GM12878 (cell line): ENCODE measurements at regions not wholly inside any gene's neighbourhood (a gene's known extent, or its start where the extent isn't known, plus 50 kb on each side); places are given as distances from the start of the nearest gene placed in this dataset.
A peak's percentile ranks its signal among the peaks of the same experiment; 100 is the strongest.

Experiments used
- CBX3 ChIP-seq: fragments of 200-600 bp; sonication (generic); IDR thresholded peaks from 2 replicates; pipeline ENCODE4 v1.6.1; 2016; ENCODE audit warnings: low read depth, borderline replicate concordance
- CREB1 ChIP-seq: IDR thresholded peaks from 2 replicates; pipeline ENCODE4 v1.6.1; 2012; ENCODE audit warnings: low read depth, mild to moderate bottlenecking, inconsistent platforms
- EED ChIP-seq: sonication (generic); IDR thresholded peaks from 2 replicates; pipeline ENCODE4 v1.6.1; 2016; ENCODE audit warnings: antibody characterized with exemption, low read depth
- EGR1 ChIP-seq, 2 experiments: IDR thresholded peaks; 1 replicate in 1 of 2; 2 replicates in 1 of 2; pipeline ENCODE4 v1.6.1; 2011 to 2012; ENCODE audit warnings: low read depth in 2 of 2, low read length in 2 of 2, borderline replicate concordance in 1 of 2, mild to moderate bottlenecking in 1 of 2, moderate library complexity in 1 of 2
- FOXK2 ChIP-seq: fragments of 450-650 bp; IDR thresholded peaks from 2 replicates; pipeline ENCODE4 v1.6.1; 2017; ENCODE audit warnings: mild to moderate bottlenecking, moderate library complexity
- HDAC2 ChIP-seq: fragments of 200-600 bp; sonication (generic); IDR thresholded peaks from 2 replicates; pipeline ENCODE4 v1.6.1; 2017
- JUND ChIP-seq: IDR thresholded peaks from 2 replicates; pipeline ENCODE4 v1.6.1; 2012; ENCODE audit warnings: low read depth, mild to moderate bottlenecking, low read length, improper control_type of control experiment, moderate library complexity
- NFYB ChIP-seq: IDR thresholded peaks from 2 replicates; pipeline ENCODE4 v1.6.1; 2011; ENCODE audit warnings: low read depth, mild to moderate bottlenecking, low read length, improper control_type of control experiment, moderate library complexity; ENCODE audit not compliant: insufficient read depth
- PAX5 ChIP-seq: IDR thresholded peaks from 2 replicates; pipeline ENCODE4 v1.6.1; 2011; ENCODE audit warnings: low read depth, low read length, borderline replicate concordance
- POLR2AphosphoS5 ChIP-seq: IDR thresholded peaks from 2 replicates; pipeline ENCODE4 v1.6.1; 2011; ENCODE audit warnings: mild to moderate bottlenecking, low read length, inconsistent platforms
- RCOR1 ChIP-seq: conservative IDR thresholded peaks from 2 replicates; pipeline ENCODE4 v1.6.1; 2012; ENCODE audit warnings: low read depth, low read length, improper control_type of control experiment
- RELA ChIP-seq: fragments of 450-650 bp; IDR thresholded peaks from 2 replicates; pipeline ENCODE4 v1.8.0; 2014; ENCODE audit warnings: borderline replicate concordance; ENCODE audit not compliant: partially characterized antibody
- SIX5 ChIP-seq: IDR thresholded peaks from 2 replicates; pipeline ENCODE4 v1.6.1; 2011; ENCODE audit warnings: mild to moderate bottlenecking, low read depth, low read length, moderate library complexity; ENCODE audit not compliant: severe bottlenecking
- SMARCA5 ChIP-seq: fragments of 450-650 bp; IDR thresholded peaks from 2 replicates; pipeline ENCODE4 v1.6.1; 2017; ENCODE audit warnings: mild to moderate bottlenecking
- STAT3 ChIP-seq: IDR thresholded peaks from 2 replicates; pipeline ENCODE4 v1.6.1; 2011; ENCODE audit warnings: low read depth, low read length, improper control_type of control experiment
- ZNF24 ChIP-seq: fragments of 450-650 bp; IDR thresholded peaks from 2 replicates; pipeline ENCODE4 v1.6.1; 2017; ENCODE audit warnings: antibody characterized with exemption, mild to moderate bottlenecking
- TF ChIP-seq, protein P1 (sequence below): fragments of 450-650 bp; IDR thresholded peaks from 2 replicates; pipeline ENCODE4 v1.6.1; 2018; ENCODE audit warnings: mild to moderate bottlenecking, low read depth, moderate library complexity; ENCODE audit not compliant: partially characterized antibody
- TF ChIP-seq, protein P2 (sequence below): fragments of 150-350 bp; IDR thresholded peaks from 2 replicates; pipeline ENCODE4 v1.6.1; 2016; ENCODE audit warnings: low read depth, low read length
- TF ChIP-seq, protein P3 (sequence below): IDR thresholded peaks from 2 replicates; pipeline ENCODE4 v1.6.1; 2012; ENCODE audit warnings: low read depth, low read length, improper control_type of control experiment
- TF ChIP-seq, protein P4 (sequence below): fragments of 450-650 bp; IDR thresholded peaks from 2 replicates; pipeline ENCODE4 v1.6.1; 2016; ENCODE audit warnings: mild to moderate bottlenecking
- TF ChIP-seq, protein P5 (sequence below): IDR thresholded peaks from 2 replicates; pipeline ENCODE4 v1.6.1; 2011; ENCODE audit warnings: borderline replicate concordance, low read depth, mild to moderate bottlenecking, moderate library complexity, mixed read lengths, low read length; ENCODE audit not compliant: insufficient read depth; ENCODE audit errors: extremely low read length

DNA sequence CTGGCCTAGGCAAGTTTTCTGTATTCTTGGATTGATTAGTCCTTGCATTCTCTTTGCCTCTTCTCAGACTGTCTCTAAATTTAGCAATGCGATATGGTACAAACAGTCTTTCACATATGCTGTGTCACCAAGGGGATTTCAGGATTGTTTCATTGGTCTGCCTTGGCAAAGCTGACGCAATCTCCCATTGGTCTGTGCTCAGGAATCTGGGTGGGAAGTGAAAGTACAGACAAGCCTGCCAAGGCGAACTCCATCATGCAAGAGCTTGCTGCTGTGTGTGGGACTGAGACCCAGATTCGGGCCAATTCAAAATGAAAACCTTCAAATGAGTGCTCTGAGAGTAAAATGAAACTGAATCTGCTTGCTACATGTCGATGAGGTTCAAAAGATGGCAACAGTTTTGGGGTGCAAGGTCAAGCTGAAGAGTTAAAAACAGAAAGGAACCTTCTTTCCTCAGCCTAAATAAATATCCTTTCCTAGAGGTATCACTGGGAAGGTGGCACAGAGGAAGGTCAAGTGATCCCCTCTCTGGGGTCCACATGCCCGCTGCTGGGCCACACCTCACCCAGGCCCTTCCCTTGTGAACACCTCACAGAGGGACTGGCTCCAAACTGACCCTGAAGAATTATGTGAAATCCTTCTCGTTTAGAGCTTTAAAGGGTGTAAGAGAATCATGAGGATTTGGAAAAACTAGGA lies 198.8 kb upstream of the PREP start (continued):
- TF ChIP-seq, protein P1, sequence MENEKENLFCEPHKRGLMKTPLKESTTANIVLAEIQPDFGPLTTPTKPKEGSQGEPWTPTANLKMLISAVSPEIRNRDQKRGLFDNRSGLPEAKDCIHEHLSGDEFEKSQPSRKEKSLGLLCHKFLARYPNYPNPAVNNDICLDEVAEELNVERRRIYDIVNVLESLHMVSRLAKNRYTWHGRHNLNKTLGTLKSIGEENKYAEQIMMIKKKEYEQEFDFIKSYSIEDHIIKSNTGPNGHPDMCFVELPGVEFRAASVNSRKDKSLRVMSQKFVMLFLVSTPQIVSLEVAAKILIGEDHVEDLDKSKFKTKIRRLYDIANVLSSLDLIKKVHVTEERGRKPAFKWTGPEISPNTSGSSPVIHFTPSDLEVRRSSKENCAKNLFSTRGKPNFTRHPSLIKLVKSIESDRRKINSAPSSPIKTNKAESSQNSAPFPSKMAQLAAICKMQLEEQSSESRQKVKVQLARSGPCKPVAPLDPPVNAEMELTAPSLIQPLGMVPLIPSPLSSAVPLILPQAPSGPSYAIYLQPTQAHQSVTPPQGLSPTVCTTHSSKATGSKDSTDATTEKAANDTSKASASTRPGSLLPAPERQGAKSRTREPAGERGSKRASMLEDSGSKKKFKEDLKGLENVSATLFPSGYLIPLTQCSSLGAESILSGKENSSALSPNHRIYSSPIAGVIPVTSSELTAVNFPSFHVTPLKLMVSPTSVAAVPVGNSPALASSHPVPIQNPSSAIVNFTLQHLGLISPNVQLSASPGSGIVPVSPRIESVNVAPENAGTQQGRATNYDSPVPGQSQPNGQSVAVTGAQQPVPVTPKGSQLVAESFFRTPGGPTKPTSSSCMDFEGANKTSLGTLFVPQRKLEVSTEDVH, result no peak
- TF ChIP-seq, protein P2, sequence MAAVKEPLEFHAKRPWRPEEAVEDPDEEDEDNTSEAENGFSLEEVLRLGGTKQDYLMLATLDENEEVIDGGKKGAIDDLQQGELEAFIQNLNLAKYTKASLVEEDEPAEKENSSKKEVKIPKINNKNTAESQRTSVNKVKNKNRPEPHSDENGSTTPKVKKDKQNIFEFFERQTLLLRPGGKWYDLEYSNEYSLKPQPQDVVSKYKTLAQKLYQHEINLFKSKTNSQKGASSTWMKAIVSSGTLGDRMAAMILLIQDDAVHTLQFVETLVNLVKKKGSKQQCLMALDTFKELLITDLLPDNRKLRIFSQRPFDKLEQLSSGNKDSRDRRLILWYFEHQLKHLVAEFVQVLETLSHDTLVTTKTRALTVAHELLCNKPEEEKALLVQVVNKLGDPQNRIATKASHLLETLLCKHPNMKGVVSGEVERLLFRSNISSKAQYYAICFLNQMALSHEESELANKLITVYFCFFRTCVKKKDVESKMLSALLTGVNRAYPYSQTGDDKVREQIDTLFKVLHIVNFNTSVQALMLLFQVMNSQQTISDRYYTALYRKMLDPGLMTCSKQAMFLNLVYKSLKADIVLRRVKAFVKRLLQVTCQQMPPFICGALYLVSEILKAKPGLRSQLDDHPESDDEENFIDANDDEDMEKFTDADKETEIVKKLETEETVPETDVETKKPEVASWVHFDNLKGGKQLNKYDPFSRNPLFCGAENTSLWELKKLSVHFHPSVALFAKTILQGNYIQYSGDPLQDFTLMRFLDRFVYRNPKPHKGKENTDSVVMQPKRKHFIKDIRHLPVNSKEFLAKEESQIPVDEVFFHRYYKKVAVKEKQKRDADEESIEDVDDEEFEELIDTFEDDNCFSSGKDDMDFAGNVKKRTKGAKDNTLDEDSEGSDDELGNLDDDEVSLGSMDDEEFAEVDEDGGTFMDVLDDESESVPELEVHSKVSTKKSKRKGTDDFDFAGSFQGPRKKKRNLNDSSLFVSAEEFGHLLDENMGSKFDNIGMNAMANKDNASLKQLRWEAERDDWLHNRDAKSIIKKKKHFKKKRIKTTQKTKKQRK, result no peak
- peak; percentile 76 for TF ChIP-seq RELA
- TF ChIP-seq POLR2AphosphoS5, result peak; percentile 41
- no peak; the same call in 1 of the 2 replicates for TF ChIP-seq SMARCA5
- no peak for TF ChIP-seq EGR1 (IDR thresholded peaks at IDR 0.05; ENCODE audit: borderline replicate concordance in 1 of 2, low read depth in 2 of 2, low read length in 2 of 2)
- peak; percentile 87; the same call in 1 of the 2 replicates for TF ChIP-seq RCOR1
- TF ChIP-seq NFYB, result peak; percentile 72
- peak; percentile 43; the same call in 1 of the 2 replicates for TF ChIP-seq CREB1
- TF ChIP-seq, protein P3, sequence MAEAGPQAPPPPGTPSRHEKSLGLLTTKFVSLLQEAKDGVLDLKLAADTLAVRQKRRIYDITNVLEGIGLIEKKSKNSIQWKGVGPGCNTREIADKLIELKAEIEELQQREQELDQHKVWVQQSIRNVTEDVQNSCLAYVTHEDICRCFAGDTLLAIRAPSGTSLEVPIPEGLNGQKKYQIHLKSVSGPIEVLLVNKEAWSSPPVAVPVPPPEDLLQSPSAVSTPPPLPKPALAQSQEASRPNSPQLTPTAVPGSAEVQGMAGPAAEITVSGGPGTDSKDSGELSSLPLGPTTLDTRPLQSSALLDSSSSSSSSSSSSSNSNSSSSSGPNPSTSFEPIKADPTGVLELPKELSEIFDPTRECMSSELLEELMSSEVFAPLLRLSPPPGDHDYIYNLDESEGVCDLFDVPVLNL, result no peak
- TF ChIP-seq, protein P4, sequence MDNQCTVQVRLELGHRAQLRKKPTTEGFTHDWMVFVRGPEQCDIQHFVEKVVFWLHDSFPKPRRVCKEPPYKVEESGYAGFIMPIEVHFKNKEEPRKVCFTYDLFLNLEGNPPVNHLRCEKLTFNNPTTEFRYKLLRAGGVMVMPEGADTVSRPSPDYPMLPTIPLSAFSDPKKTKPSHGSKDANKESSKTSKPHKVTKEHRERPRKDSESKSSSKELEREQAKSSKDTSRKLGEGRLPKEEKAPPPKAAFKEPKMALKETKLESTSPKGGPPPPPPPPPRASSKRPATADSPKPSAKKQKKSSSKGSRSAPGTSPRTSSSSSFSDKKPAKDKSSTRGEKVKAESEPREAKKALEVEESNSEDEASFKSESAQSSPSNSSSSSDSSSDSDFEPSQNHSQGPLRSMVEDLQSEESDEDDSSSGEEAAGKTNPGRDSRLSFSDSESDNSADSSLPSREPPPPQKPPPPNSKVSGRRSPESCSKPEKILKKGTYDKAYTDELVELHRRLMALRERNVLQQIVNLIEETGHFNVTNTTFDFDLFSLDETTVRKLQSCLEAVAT, result peak; percentile 77
- TF ChIP-seq FOXK2, result no peak
- no peak for TF ChIP-seq HDAC2
- no peak for TF ChIP-seq STAT3
- 0 out of 2 replicates have a peak, but pooled peaks have one; percentile 35 for TF ChIP-seq JUND
- TF ChIP-seq PAX5, result peak; percentile 70; the same call in 1 of the 2 replicates
- TF ChIP-seq CBX3, result no peak
- TF ChIP-seq, protein P5, sequence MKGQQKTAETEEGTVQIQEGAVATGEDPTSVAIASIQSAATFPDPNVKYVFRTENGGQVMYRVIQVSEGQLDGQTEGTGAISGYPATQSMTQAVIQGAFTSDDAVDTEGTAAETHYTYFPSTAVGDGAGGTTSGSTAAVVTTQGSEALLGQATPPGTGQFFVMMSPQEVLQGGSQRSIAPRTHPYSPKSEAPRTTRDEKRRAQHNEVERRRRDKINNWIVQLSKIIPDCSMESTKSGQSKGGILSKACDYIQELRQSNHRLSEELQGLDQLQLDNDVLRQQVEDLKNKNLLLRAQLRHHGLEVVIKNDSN, result no peak
- no peak for TF ChIP-seq ZNF24
- no peak for TF ChIP-seq SIX5
- TF ChIP-seq EED, result peak; percentile 98
